Renal cortical epithelial cell (primary cell): ENCODE measurements at regions not wholly inside any gene's neighbourhood (a gene's known extent, or its start where the extent isn't known, plus 50 kb on each side); places are given as distances from the start of the nearest gene placed in this dataset.

Experiments
- DNase-seq: peaks from one replicate; pipeline ENCODE4 v3.0.0-alpha.2; 2011; ENCODE audit warnings: low read depth

DNA sequence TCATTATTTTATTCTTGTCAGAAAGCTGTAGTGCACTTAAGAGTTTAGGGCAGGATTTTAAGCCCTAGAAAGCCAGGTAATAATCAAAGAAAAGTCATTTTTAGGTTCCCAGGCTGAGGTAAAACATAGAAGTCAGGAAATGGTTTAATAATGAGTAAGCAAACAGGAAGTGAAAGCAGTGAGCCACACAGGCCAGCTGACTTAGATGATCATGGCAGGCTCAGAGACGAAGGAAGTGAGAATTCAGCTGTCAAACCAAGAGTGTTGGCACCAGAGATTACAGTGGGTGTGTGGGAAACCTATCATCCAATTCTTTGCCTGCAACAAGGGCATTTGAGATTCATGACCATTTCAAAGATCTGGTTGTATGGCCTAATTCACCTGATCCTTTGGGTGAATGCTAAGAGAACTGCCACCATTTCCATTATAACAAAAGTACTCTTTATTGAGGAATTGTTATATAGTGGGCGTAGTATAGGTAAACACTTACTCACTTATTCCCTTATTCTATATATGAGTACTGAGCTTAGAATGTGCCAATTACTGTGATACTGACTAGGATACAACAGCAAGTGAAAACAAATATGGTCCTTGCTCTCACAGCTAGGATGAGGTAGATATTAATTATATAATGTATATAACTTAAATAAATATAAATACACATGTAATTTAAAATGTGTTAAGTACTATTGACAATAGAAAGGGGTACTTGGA, 103.7 kb upstream of the EDNRB start:
- DNase-seq: peak; percentile 57

DNA sequence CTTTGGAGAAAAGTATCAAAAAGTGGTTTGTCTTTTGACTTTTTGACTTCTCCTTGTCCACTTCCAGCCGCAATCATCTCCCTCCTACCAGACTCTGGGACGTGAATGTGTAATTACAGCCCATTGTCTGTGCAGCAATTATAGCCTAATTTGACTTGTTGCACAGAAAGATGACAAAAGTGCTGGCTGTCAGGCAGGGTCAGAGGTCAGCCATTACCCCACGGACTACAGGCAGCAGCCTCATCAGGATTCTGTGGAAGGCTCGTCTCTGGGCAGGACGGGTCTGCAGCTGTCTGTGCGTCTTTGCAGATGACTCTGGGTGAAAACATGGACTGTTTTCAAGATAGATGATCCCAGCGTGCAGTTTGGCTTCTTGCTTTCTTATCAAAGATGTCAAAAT, 102.2 kb upstream of the EDNRB start:
- no peak for DNase-seq

DNA sequence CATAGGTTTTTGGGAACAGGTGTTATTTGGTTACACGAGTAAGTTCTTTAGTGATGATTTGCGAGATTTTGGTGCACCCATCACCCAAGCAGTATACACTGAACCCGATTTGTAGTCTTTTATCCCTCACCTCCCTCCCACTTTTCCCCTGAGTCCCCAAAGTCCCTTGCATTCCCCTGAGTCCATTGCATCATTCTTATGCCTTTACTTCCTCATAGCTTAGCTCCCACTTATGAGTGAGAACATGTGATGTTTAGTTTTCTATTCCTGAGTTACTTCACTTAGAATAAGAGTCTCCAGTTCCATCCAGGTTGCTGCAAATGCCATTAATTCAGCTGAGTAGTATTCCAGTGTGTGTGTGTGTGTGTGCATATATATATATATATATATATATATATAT, 97.2 kb upstream of the EDNRB start:
- peak; percentile 21 for DNase-seq

DNA sequence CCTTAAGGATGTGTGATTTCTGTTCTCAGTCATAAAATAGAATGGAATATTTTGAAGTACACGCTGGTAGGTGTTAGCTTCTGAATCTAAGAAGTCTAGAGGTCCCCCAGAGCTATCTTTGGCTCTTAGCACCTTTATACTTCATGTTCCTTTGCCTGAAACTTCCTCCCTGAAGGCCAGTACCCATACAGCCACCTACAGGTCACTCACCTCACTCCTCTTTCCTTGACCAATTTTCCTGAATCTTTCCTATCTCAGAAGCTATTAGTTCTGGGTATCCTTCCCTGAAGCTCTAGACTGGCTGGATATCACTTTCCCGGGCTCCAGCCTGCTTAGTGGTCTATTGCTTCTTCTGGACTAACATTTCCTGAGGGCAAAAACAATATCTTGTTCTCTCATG, 93.4 kb upstream of the EDNRB start:
- DNase-seq: no peak

DNA sequence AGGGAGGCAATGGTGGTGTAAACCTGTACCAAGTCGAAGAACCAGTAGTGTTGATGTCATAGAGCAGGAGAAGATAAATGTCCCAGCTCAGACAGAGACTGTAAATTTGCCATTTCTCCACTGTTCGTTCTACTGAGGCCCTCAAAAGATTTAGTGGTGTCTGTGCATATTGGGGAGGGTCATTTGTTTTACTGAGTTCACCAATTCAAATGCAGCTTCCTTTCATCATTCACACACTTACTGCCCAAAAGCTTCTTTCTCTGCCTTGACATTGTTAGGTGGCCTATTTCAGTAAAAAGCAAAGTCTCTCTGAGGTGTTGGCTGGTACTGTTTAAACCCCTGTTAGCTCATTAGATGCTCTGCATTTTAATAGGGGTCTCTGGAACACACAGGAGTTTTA, 86.2 kb upstream of the EDNRB start:
- no peak for DNase-seq

DNA sequence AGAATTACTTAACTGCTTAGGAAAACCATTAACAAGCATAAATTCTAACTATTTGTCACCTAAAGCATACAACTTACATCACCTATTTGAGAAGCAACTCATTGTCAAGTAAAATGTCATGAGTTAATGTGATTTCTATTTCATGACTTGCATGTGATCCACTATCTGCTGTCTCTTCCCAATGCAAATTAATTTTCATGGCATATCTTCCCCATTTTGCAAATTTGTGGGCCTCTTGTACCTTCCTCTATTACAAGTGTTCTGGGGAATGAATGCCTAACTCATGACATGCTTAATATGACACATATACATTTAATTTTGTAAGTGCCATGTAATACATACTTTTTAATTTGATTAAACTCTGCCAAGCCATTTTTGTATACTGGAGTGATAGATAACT, 81.1 kb upstream of the EDNRB start:
- no peak for DNase-seq

DNA sequence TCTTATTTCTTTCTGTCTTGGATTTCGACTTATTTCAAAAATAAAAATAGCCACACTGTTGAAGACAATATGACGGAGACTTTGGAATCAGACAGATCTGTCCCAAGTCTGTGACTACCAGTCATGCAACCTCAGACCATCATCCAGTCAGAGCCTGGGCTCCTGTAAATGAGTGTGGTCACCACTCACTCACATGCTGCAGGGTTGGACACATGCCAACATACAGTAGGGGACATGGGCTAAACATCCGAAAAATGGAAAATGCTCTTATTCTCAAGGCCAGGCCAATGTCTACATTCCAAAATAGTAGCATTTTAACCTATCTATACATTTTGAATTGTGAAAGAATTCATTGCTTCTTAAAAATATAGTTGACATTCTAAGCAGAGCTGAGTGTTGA, 75.5 kb upstream of the EDNRB start:
- no peak for DNase-seq

DNA sequence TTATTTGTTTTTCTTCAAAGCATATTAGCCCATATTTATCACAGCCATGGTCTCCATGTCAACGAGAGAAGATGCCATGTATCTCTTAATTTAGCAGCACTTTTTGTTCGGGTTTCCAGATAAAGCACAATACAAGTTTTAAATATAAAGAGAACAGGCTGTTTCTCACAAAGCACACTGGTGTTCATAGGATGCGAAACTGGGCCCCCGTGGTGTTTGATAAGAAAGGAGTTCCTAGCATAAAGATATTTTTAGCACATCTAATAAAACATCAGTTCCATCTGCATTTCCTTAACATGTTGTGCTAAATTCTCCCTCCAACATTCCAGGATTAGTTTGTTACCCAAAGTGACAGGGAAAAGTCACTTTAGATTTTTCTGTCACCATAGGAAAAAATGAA, 72.4 kb upstream of the EDNRB start:
- no peak for DNase-seq

DNA sequence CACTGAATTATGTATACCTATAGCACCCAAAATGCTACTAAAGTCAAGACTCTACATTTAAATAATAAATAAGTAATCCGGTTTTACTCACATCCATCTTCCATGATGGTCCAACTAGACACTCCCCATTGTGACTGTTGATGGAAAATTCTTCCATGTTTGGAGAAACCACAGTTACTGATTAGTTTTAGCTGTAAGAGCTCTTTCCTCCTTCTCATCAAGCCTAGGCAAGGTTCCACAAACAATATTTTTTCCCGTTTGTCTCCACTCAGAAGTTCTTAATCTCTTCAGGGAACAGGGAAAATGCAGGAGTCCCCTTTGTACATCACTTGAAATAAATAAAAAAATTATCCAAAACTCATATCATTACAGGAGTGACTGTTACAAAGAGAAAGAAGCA, 70.7 kb upstream of the EDNRB start:
- no peak for DNase-seq

DNA sequence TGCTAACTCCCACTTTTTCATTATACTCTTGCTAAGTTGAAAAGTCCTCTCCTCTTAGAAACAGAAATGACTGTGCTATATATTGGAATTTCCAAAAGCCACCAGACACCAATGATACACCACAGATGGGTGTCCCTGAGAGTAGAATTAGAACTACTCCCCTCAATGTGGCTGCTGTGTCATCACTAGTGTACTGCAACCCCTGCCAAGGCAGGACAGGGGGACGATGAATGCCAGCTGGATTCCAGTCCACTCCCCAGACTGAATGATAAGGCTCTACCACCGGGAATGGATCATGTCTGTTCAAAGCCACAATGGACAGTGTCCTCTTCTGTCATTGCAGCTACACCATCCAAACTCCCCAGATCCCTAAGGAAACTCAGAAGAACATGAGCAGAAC, 69.7 kb upstream of the EDNRB start:
- DNase-seq: no peak

DNA sequence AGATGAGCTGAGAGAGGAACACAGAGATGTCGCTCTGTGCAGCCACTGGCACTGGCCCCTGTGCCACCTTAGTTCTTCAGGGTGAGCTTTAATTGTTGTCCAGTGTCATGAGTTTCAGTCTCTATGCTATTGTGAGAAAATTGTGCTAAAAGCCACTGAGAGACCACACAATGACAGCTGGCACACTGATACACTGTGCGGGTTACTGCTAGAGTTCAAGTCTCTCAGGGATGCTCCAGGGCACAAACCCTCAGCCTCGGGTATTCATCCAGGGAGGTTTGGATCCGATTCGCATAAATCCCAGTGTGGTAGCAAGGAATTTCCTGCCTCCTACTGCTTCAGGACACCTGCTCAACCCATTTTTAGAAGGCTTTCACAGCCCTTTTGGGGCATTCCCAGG, 68.1 kb upstream of the EDNRB start:
- no peak for DNase-seq

DNA sequence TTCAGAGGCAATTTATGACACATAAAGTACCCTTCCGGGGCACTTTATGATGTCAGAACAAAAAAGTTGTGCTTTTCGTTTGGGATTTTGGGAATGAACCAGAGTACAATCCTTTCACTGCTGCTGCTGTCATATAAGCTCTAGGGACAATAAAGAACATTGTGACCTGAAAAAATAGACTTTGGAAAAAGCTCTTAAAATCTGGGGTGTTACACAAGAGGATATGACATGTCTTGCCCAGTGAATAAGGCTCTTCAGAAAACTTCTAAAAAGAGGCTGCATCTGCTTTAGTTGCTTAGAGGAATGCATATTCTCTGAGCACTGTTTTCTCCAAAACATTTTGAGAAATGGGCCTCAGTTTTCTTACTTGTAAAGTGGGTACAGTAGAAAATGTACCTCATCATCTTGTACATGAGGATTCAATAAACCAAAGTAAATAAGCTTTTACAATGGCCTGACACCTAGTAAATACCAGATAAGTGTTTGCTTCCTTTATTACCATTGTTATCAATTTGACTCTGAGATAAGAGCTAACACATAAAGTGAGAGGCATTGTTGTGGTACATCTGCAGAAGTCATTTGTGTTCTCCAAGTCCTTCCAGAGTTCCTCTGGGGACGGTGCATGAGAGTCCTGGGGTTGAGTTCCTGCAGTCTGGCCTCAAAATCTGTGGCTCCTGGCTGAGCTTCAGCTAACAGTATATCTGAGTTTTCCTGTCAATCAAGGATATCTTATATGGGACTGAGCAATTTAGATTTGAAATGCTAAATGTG, 67.4 kb upstream of the EDNRB start:
- no peak for DNase-seq

DNA sequence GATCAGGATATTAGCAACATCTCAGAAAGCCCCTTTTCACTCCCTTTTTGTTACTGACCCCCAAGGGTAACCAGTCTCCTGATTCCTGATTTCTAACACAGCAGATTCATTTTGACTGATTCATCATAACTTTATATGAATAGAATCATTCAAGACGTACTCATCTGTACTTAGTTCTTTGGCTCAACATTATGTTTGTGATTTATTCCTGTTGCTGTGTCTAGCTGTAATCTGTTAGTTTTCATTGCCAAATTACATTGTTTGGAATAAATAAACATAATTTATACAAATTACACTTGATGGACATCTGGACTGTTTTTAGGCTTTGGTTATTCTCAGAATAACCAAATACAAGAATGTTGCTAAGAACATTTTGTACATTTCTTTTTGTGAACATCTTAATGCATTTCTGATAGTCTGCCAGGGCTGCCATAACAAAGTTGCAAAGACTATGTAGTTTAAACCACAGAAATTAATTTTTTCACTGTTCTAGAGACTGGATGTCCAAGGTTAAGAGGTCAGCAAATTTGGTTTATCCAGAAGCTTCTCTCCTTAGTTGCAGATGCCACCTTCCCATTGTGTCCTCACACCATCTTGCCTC, 62.8 kb upstream of the EDNRB start:
- DNase-seq: no peak

DNA sequence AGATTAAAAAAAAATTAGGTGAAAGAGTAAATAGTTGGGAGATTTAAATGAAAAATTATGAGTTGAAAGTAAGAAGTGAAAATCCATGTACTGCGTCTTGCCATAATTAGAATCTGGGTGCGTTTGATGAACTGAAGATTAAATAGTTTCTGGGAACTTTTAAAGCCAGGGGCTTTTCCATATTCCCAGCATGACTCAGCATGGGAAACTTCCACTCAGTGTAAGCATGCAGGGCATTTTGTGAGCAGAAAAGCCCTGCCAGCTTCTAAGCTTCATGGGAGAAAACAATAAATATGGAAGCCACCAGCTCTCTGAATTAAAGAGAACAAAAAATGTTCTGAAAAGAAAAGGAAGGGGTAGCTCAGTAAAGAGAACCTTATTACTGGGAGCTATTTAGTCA, 62.0 kb upstream of the EDNRB start:
- DNase-seq: peak; percentile 68

DNA sequence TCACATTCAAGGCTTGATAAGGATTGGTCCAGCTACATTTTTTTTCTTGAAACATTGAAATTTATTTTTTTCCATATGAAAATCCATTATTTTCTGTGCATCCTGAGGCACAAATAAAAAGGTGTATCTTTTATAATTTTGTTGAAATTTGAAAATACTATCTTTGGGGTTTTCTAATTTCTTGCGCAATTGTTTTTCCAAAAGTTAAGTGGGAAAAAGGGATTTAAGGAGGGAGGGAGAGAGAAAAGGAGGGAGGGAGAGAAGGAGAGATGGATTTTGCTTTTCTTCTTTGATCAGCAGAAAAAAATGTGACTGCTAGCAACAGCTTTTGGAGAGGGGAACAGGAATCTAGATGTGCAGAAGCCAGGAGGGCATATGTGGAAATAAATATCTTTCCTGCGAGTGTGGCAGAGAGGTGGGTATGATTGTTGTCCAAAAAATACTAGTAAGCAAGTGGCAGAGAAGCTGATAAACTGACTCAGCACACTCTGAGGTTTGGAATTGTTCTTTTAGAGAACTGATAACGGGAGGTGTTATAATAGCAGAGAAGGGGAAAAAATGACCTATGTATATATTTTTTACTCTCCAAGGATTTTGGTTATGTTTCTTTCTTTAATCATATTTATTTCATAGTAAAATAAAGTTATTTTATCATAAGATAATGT, 61.2 kb upstream of the EDNRB start:
- no peak for DNase-seq

DNA sequence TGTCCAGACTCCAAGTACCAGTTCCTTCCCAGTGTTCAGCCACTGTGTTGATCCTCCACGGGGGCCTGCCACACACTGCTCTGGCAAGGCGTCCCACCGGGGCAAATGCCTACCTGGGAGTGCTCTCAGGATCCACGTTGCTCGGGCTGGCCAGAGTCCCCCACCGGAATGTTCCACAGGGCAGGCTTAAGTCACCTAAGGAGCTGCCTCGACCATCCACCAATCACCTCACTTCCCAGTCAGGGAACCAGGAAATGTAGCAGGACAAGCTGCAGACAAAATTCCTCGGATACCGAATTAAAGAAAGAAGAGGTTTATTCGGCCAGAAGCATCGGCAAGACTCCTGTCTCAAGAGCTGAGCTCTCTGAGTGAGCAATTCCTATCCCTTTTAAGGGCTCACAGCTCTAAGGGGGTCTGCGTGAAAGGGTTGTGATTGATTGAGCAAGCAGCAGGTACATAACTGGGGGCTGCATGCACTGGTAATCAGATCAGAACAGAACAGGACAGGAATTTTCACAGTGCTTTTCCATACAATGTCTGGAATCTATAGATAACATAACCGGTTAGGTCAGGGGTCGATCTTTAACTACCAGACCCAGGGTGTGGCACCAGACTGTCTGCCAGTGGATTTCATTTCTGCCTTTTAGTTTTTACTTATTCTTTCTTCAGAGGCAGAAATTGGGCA, 56.9 kb upstream of the EDNRB start:
- DNase-seq: no peak

DNA sequence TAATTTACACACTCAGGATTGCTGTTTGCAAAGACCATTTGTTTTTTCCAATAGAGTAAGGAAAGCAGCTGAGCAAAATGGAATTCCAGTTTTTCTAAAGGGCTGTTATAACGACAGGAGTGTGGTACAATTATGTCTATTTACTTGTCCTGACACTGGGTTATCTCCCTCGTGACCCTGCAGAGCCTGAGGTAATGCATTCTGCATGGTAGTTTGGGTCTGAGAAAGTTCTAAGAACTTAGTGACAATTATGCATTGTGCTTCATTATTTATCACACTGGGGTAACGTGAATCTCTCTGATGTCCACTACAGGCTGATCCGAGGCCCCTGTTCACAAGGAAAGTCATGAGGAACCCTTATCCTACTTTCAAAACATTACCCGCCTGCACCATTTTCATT, 50.7 kb upstream of the EDNRB start:
- DNase-seq: no peak
